Trophoblast cell (in vitro differentiated cells and primary cell): ENCODE measurements at regions not wholly inside any gene's neighbourhood (a gene's known extent, or its start where the extent isn't known, plus 50 kb on each side); places are given as distances from the start of the nearest gene placed in this dataset.
A peak's percentile ranks its signal among the peaks of the same experiment; 100 is the strongest.

Source experiments
- DNase-seq, 2 donors: peaks; one replicate each; pipeline ENCODE4 v3.0.0-alpha.2; 2016
- H2AFZ ChIP-seq: 2 replicates; pipeline ENCODE4 v1.6.1; 2013; ENCODE audit warnings: low read length, moderate library complexity, mild to moderate bottlenecking; ENCODE audit not compliant: insufficient read depth, poor library complexity
- H2AK5ac ChIP-seq: 2 replicates; pipeline ENCODE4 v1.6.1; 2013; ENCODE audit warnings: mild to moderate bottlenecking, low read length
- H2BK120ac ChIP-seq: 2 replicates; pipeline ENCODE4 v1.6.1; 2013; ENCODE audit warnings: low read length, mild to moderate bottlenecking, moderate library complexity; ENCODE audit not compliant: insufficient read depth, poor library complexity
- H2BK12ac ChIP-seq: 2 replicates; pipeline ENCODE4 v1.6.1; 2013; ENCODE audit warnings: mild to moderate bottlenecking, low read length, moderate library complexity
- H2BK5ac ChIP-seq: 2 replicates; pipeline ENCODE4 v1.6.1; 2013; ENCODE audit warnings: low read length, low read depth, moderate library complexity, mild to moderate bottlenecking; ENCODE audit not compliant: poor library complexity
- H3K14ac ChIP-seq: 2 replicates; pipeline ENCODE4 v1.6.1; 2013; ENCODE audit warnings: mild to moderate bottlenecking, low read length
- H3K18ac ChIP-seq: 2 replicates; pipeline ENCODE4 v1.6.1; 2013; ENCODE audit warnings: mild to moderate bottlenecking, low read length
- H3K23ac ChIP-seq: 2 replicates; pipeline ENCODE4 v1.6.1; 2013; ENCODE audit warnings: low read length
- H3K27ac ChIP-seq: 2 replicates; pipeline ENCODE4 v1.5.1; 2013; ENCODE audit warnings: low read depth, mild to moderate bottlenecking, inconsistent platforms, low read length, moderate library complexity
- H3K27me3 ChIP-seq: 2 replicates; pipeline ENCODE4 v1.6.1; 2013; ENCODE audit warnings: inconsistent platforms, mild to moderate bottlenecking, low read length, moderate library complexity; ENCODE audit not compliant: insufficient read depth
- H3K36me3 ChIP-seq, 2 experiments: 1 replicate in 1 of 2; 2 replicates in 1 of 2; pipeline ENCODE4 v1.6.1; 2013; ENCODE audit warnings: low read length in 2 of 2, mild to moderate bottlenecking in 2 of 2, moderate library complexity in 1 of 2; ENCODE audit not compliant: insufficient read depth in 2 of 2, control insufficient read depth in 1 of 2
- H3K4ac ChIP-seq: 2 replicates; pipeline ENCODE4 v1.6.1; 2013; ENCODE audit warnings: low read depth, mild to moderate bottlenecking, low read length, moderate library complexity
- H3K4me1 ChIP-seq, 2 experiments: 1 replicate in 1 of 2; 2 replicates in 1 of 2; pipeline ENCODE4 v1.6.1; 2013; ENCODE audit warnings: low read length in 2 of 2, mild to moderate bottlenecking in 2 of 2, moderate library complexity in 1 of 2; ENCODE audit not compliant: insufficient read depth in 2 of 2, control insufficient read depth in 1 of 2
- H3K4me2 ChIP-seq: 2 replicates; pipeline ENCODE4 v1.6.1; 2013; ENCODE audit warnings: inconsistent platforms, mild to moderate bottlenecking, low read length, moderate library complexity
- H3K4me3 ChIP-seq: 2 replicates; pipeline ENCODE4 v1.5.1; 2013; ENCODE audit warnings: mild to moderate bottlenecking, low read depth, low read length, inconsistent platforms
- H3K79me1 ChIP-seq: one replicate; pipeline ENCODE4 v1.6.1; 2013; ENCODE audit warnings: low read length
- H3K79me2 ChIP-seq: 2 replicates; pipeline ENCODE4 v1.6.1; 2013; ENCODE audit warnings: low read length, mild to moderate bottlenecking; ENCODE audit not compliant: control insufficient read depth, insufficient read depth, poor library complexity
- H3K9ac ChIP-seq: 2 replicates; pipeline ENCODE4 v1.6.1; 2013; ENCODE audit warnings: mild to moderate bottlenecking, low read length
- H3K9me3 ChIP-seq: 2 replicates; pipeline ENCODE4 v1.6.1; 2013; ENCODE audit warnings: low read depth, mild to moderate bottlenecking, control low read depth, inconsistent platforms, low read length; ENCODE audit not compliant: insufficient read depth
- H4K12ac ChIP-seq: 2 replicates; pipeline ENCODE4 v1.6.1; 2013; ENCODE audit warnings: low read depth, mild to moderate bottlenecking, low read length, moderate library complexity
- H4K8ac ChIP-seq: 2 replicates; pipeline ENCODE4 v1.6.1; 2013; ENCODE audit warnings: low read depth, mild to moderate bottlenecking, low read length, moderate library complexity
- H4K91ac ChIP-seq: one replicate; pipeline ENCODE4 v1.6.1; 2013; ENCODE audit warnings: low read depth, mild to moderate bottlenecking, low read length, moderate library complexity
- WGBS: extraction: QIAGEN DNeasy Blood & Tissue Kit; methylation state at CpG from one replicate; pipeline ENCODE4 v1.1.7; 2013; ENCODE audit warnings: missing lambda C conversion rate; ENCODE audit not compliant: insufficient read length, insufficient coverage; ENCODE audit errors: extremely low coverage; 5-methylcytosine and 5-hydroxymethylcytosine counted together

DNA sequence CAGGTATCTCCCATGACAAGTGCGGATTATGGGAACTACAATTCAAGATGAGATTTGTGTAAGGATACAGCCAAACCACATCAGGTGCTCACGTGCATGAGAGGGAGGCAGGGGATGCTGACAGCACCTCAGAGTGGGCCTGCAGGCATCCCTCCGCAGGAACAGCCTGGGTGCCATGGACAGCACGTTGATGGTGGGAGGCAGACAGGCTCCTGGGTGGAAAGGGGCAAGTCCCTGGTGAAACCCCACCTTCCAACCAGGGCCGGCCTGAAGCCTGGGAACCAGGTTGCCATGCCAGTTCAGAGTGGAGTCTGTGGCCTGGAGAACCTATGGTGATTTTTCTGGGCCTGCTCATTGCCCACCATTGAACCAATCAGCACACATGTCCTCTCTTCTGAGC is 1469.6 kb downstream of the PCDH7 start:
- H3K27ac ChIP-seq: no peak overlapping the region
- no peaks in the 10 kb centered on the region for H3K79me2 ChIP-seq
- H3K9me3 ChIP-seq: peaks cover 2% of the 10 kb centered on the region
- H3K14ac ChIP-seq: no peak overlapping the region
- no peak overlapping the region for H3K18ac ChIP-seq
- H2BK5ac ChIP-seq: no peak overlapping the region
- no peak overlapping the region for H3K4me3 ChIP-seq
- H3K23ac ChIP-seq: no peak overlapping the region
- H3K9ac ChIP-seq: no peak overlapping the region
- no peak for DNase-seq
- no peaks in the 10 kb centered on the region for H3K4me1 ChIP-seq
- no peak overlapping the region for H2AFZ ChIP-seq
- H4K8ac ChIP-seq: no peak overlapping the region
- no peak overlapping the region for H3K4ac ChIP-seq
- H2BK120ac ChIP-seq: no peak overlapping the region
- H4K91ac ChIP-seq: no peak overlapping the region
- WGBS: no CpG with 5 or more reads among the region's 5 CpGs
- H3K4me2 ChIP-seq: no peak overlapping the region
- H4K12ac ChIP-seq: no peak overlapping the region
- peak overlapping the region; percentile 61 for H2BK12ac ChIP-seq
- no peaks in the 10 kb centered on the region for H3K36me3 ChIP-seq
- H3K27me3 ChIP-seq: no peaks in the 10 kb centered on the region
- peaks cover 3% of the 10 kb centered on the region for H3K79me1 ChIP-seq
- no peak overlapping the region for H2AK5ac ChIP-seq

DNA sequence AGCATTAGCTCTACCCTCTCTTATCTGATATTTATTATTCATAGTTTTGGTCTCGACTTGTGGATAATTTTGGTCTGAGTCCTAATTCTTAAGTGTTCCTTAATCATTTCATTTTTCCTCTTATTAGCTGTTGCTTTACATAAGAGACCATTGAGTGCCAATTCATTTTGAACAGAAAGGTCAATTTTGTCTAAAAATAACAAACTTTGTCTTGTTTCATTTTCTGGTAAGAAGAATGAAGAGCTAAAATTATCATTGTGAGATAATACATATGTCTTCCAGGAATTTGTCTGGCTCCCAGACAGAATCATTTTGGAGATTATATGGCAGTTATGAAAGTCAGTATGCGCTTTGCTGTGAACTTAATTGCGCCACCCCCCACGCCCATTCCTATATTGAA is 1471.8 kb downstream of the PCDH7 start:
- H4K91ac ChIP-seq: no peak overlapping the region
- no peak overlapping the region for H3K27ac ChIP-seq
- H4K12ac ChIP-seq: no peak overlapping the region
- peaks cover 3% of the 10 kb centered on the region for H3K79me1 ChIP-seq
- H4K8ac ChIP-seq: no peak overlapping the region
- H2BK12ac ChIP-seq: no peak overlapping the region
- no peak overlapping the region for H2BK120ac ChIP-seq
- no peak overlapping the region for H3K14ac ChIP-seq
- no peak overlapping the region for H3K4ac ChIP-seq
- no peak overlapping the region for H3K18ac ChIP-seq
- DNase-seq: no peak
- H2BK5ac ChIP-seq: no peak overlapping the region
- H3K27me3 ChIP-seq: no peaks in the 10 kb centered on the region
- H3K9me3 ChIP-seq: peaks cover 2% of the 10 kb centered on the region
- no peaks in the 10 kb centered on the region for H3K4me1 ChIP-seq
- no peak overlapping the region for H3K4me2 ChIP-seq
- no peak overlapping the region for H3K4me3 ChIP-seq
- H3K79me2 ChIP-seq: no peaks in the 10 kb centered on the region
- no peak overlapping the region for H3K9ac ChIP-seq
- no peak overlapping the region for H2AFZ ChIP-seq
- no CpG with 5 or more reads among the region's 4 CpGs for WGBS
- H3K23ac ChIP-seq: no peak overlapping the region
- H2AK5ac ChIP-seq: no peak overlapping the region
- no peaks in the 10 kb centered on the region for H3K36me3 ChIP-seq

- Histone ChIP-seq H3K9ac (no peak overlapping the region), H3K4me2 (no peak overlapping the region), H2BK120ac (no peak overlapping the region), H2AK5ac (no peak overlapping the region), H3K4ac (no peak overlapping the region), H3K18ac (no peak overlapping the region), H3K4me3 (no peak overlapping the region), H3K4me1 (no peaks in the 10 kb centered on the region), H4K91ac (no peak overlapping the region), H3K27ac (no peak overlapping the region), H2BK5ac (no peak overlapping the region), H3K79me2 (no peaks in the 10 kb centered on the region), H4K8ac (no peak overlapping the region), H3K23ac (no peak overlapping the region), H3K9me3 (peaks cover 2% of the 10 kb centered on the region), H2AFZ (no peak overlapping the region), H3K27me3 (no peaks in the 10 kb centered on the region), H2BK12ac (no peak overlapping the region), H4K12ac (no peak overlapping the region), H3K79me1 (peaks cover 3% of the 10 kb centered on the region), H3K36me3 (no peaks in the 10 kb centered on the region), H3K14ac (no peak overlapping the region)
- DNase-seq: no peak
Measured at GRCh38 chr4:32192363-32192762, 1472.2 kb downstream of the PCDH7 start.

GRCh38 chr4:32192991-32193390 is 1472.8 kb downstream of the PCDH7 start:
- no peak overlapping the region for H4K91ac ChIP-seq
- no peaks in the 10 kb centered on the region for H3K79me2 ChIP-seq
- no peak overlapping the region for H2BK12ac ChIP-seq
- H2AFZ ChIP-seq: no peak overlapping the region
- no peak overlapping the region for H4K8ac ChIP-seq
- H3K4me1 ChIP-seq: no peaks in the 10 kb centered on the region
- H3K18ac ChIP-seq: no peak overlapping the region
- no peak overlapping the region for H3K23ac ChIP-seq
- H3K36me3 ChIP-seq: no peaks in the 10 kb centered on the region
- no peak overlapping the region for H3K14ac ChIP-seq
- H3K79me1 ChIP-seq: peaks cover 3% of the 10 kb centered on the region
- H2AK5ac ChIP-seq: no peak overlapping the region
- no peak for DNase-seq
- H3K27ac ChIP-seq: no peak overlapping the region
- no peak overlapping the region for H3K4ac ChIP-seq
- H2BK120ac ChIP-seq: no peak overlapping the region
- peaks cover 2% of the 10 kb centered on the region for H3K9me3 ChIP-seq
- no peak overlapping the region for H2BK5ac ChIP-seq
- no peaks in the 10 kb centered on the region for H3K27me3 ChIP-seq
- no peak overlapping the region for H4K12ac ChIP-seq
- H3K9ac ChIP-seq: no peak overlapping the region
- WGBS: no CpG with 5 or more reads among the region's 4 CpGs
- H3K4me2 ChIP-seq: no peak overlapping the region
- H3K4me3 ChIP-seq: no peak overlapping the region
